GM21381 (cell line): ENCODE measurements at regions not wholly inside any gene's neighbourhood (a gene's known extent, or its start where the extent isn't known, plus 50 kb on each side); places are given as distances from the start of the nearest gene placed in this dataset.

Source experiments
- ATAC-seq: cut with Tn5 transposase; IDR thresholded peaks from one replicate; pipeline ENCODE4 v1.9.1; 2021; ENCODE audit warnings: mild to moderate bottlenecking, moderate library complexity; ENCODE audit not compliant: unreplicated experiment

DNA sequence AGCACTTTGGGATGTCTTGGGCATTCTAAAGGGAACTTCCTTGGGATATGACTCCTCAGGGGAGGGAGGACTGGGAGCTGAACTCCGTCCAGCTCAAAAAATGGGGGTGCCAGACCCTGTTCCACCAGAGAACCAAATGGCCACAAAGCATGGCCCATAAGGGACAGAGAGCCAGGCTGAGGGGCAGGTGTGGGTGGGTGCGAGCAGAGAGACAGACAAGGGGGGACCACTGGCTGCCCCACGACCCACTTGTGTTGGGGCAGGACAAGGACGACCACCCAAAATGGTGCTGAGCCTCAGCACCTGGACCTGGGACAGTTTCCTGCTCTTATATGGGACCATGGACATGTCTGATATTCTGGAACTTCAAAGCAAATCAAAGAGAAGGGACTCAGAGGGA is 148.2 kb upstream of the MLN start:
- ATAC-seq, result no peak

DNA sequence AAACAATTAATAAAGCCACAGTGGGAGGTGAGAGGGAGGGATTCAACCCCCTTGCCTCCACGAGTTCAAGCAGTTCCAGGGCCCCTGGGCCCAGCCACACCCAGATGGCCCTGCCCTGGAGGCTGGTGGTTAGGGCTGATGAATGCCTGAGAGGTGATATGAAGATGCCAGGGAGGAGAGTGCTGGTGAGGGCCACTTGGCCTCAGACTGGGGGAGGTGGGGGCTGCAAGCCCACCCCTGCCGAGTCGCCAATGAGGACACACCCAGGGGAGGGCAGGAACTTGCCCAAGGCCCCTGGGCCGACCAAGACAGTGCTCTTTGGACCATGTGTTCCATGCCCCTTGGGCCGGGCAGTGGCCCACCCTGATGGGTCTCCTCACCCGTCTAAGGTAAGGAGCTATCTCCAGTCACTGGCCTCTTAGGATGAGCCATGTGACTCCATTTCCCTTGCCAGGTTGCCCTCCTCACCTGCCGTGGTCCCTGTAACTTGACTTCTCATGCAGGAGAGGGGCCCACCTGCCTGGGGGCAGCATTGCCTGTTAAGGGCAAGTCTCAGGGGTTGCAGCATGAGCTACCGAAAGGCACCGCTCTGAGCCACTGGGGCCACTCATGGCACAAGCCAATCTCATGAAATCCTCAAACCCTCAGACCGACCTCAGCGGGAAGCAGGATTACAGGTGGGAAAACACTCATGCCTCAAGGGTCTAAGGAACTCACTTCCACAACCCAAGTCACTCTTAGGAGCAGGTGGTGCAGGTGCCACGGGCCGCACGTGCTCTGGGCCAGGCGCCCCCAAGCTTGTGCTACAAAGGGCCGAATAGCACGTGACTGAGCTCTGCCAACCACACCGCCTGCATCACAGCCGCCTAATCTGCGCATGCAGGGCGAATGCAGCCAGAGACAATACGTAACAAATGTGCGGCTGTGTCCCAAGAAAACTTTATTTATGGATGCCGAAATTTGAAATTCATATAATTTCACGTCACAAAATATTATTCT is 147.4 kb upstream of the MLN start:
- no peak for ATAC-seq

DNA sequence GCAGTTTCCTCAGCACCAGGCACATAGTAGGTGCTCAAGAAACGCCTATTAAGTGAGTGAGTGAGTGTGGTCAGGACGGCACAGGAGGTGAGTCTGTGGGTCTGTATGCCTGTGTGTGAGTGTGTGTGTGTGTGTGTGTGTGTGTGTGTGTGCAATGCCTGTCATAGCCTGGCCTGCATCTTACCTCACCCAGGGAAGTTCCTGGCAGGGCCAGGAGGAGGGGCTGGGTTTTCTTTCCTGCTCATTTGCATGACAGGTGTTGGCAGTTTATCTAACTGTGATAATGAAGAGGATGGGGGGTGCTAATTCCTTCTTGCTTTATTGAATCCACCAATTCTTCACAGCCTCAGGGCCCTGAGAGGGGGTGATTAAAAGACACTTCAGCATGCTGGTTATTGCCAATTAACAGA is 146.7 kb upstream of the MLN start:
- ATAC-seq, result no peak

DNA sequence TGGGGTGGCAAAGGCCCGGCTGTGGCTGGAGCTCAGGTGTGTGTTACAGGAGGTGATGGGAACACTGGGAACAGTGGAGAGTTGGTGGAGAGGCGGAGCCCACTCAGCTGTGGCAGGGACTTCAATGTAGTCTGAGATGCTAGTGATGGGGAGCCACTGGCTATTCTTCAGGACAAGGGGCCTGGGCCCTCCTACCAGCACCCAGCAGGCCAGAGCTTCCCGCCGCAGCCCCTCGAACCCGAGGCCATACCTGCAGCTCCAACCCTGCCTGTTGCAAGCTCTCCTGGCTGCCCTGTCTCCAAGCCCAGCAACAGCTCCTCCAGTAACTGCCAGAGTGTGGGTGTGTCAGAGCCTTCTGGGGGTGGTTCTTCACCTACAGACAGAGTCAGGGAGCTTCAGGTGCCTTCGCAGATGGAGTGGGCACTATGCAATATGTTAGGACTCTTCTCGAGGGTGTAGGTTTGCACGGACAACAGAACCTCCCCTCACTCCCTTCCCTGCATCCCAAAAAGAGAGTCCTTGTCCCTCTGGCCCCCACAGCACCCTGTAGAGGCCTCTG is 146.2 kb upstream of the MLN start:
- ATAC-seq, result no peak

DNA sequence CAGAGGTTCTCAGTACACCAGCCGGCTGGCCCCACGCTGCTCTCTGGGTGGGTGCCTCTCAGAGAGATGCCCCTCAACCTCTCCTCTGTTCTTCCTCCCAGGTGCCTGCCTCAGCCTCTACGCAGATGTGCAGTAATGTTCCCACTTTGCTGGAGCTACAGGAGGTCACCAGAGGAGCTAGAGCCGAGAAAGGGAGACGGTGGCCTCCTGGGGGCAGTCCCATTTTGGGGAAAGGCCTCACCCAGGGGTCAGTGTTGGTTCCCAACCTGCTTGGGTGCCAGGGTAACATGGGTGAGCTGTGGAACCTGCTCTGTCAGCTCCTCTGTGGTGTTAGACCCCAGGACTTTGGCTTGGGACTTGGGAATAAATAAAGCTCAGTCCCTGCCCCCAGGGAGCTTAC is 145.3 kb upstream of the MLN start:
- ATAC-seq, result no peak

DNA sequence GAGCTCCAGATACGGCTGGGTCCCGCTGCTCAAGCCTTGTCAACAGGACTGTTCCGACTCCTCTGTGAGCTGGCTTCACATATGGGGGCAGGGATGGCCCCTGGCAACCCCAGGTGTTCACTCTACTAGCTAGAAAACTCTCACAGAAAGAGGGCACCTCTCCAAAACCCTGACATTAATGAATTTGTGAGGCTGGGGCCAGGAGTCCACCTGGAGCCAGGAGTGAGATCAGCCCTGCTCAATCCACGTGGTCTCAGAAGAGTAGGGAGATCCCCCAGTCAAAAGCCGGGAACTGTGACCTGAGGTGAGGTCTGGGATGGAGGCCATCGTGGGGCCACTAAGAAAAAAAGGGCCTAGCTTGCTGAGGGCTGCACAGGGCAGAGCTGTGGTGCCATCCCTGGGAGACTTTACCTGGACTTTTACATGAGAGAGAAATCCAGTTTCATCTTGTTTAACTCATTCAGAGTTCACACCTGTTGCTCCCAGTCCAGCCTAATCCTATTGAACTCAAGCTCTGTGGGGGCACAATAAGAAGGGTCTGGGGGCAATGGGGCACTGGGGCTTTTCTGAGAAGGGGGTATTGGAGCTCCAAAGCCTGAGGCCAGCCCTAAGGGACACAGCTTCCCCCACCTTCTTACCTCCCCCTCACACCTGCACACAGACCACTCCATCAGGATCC is 144.3 kb upstream of the MLN start:
- ATAC-seq, result no peak

DNA sequence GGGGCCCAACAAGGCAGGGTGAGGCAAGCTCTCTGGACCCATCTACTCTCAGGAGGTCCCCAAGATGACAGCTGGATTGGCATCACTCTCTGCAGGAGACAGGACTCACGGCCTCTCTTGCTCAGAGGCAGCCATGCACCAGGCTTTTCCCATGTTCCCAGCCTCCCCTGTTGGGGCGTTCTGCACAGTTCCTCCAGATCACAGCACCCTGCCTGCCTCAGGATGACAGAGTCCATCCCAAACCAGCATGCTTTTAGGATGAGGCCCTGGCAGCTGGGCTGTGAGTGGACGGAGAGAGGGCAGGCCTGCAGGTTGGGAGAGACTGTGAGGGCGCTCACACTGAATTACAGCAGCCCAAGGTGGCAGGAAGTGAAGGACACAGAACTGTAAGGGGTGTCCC is 143.2 kb upstream of the MLN start:
- no peak for ATAC-seq

DNA sequence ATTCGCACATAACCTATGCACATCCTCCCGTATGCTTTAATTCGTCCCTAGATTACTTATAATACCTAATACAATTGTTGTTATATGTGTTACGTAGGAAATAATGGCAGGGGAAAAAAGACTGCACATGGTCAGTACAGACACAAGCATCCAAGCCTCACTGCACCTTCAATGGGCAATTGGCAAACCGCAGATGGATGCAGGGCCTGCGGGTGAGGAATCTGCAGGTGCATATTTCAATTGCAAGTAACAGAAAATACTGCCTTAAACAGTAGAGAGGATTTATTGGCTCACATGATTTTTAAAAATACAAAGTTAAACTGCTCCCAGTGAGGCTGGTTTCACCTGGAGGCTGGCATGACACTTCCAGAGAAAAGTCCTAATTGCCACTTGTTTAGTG is 142.1 kb upstream of the MLN start:
- no peak for ATAC-seq

DNA sequence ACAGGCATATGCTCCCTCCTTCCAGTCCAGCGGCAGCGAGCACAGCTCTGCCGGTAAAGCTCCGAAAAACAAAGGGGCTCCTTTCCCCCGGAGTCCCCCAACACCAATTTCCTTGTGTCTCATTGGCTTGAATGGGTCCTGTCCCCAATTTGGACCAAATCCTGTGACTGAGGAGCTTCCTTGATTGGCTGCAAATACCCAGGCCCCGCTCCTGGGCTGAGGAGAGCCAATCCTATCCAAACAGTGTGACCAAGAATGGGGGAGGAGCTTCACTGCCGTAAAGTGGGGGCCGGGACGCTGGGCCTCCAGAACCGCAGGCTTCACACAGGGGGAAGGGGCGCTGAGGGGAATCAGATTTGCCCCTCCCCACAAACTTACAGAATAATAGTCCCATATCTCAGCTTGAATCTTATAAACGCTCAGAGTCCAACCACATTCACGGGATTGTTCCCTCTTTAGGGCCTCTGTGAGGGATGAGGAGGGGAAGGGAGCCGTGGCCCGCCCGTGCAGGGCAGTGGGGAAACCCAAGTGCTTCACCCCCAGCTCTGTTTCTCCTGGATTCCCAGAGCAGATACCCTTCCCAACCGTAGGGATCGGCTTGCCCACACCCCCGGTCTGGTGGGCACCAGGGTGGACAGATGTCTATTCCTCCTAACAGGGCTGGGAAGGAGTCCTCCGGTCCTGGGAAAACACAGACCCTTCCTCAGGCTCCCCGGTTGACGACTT is 141.0 kb upstream of the MLN start:
- no peak for ATAC-seq

DNA sequence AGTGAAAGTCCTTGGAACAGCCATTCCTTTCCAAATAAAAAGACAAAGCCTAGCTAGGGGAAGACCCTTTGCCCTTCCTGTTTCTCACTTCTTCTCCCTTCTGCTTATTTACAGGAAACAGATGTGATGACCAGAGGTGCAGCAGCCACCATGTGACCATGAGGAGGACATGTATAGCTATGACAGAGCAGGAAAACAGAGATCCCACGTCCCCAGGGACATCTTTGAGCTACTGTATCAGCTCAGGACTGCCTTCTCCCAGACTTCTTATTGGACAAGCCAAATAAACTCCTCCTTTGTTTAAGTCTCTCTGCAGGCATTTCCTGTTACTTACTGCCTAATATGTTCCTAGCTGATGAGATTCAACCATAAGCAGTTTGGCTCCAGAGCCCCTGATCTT is 133.1 kb upstream of the MLN start:
- no peak for ATAC-seq

DNA sequence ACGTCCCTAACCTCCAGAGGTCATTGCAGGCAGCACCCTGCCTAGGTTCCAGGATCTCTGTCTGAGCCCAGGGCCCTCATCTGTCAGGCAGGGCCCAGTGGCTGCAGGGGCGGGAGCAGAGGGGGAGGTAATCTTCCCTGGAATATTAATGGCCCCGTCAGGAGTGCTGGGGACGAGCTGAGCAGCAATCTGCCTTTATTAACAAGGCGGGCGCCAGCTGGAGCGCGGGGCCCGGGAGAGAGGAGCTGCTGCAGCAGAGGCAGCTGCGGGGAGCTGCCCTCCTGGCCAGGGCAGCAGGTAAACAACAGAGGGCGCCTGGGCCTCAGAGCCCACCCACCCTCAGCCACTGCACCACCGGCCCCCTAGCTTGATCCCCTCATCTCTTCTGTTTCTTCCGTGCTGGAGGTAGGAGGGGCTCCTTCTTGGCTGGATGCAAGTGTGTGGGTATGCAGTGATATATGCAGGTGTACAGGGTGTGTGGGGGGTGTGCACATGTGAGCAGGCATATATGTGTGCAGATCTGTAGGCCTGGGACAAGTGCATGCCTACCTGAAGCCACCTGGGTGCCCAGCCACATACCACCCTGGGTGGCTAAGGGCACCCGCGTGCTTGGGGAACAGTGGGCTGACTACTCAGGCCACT is 131.8 kb upstream of the MLN start:
- ATAC-seq, result no peak

DNA sequence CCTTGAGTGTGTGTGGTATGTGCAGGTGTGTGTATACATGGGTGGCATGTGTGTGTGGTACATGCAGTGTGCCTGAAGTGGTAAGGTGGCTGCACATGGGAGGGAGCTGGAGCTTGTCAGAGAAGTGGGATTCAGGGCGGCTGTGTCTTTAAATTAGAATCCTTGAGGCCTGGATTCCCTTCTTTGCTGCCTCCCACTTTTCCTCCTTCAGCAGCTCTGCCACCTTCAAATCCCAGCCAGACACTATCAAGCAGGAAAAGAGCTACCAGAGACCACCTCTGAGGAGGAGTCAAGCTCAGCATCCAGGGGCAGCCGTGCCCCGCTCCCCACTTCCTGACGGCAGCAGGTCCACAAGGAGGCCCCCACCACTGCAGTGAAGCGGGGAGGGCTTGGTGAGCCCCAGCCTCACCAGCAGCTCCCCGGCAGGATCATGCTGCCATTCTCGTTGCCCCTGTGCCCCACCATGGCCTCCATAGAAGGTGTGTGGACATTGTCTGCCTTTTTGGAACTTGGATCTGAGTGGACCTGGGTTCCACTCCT is 131.0 kb upstream of the MLN start:
- no peak for ATAC-seq

DNA sequence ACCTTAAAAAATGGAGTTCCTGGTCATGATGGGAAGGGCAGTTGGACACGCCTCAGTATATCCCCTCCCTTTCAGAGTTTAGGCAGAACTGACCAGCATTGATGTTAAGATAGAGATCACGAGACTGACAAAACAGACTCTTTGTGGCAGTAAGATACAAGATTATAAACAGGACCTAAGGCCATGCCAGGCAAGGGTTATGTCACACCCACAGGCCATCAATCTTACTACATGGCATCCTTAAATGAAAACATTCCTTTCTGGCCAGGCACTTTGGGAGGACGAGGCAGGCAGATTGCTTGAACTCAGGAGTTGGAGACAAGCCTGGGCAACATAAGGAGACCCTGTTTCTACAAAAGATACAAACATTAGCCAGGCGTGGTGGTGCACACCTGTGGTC is 129.3 kb upstream of the MLN start:
- ATAC-seq, result no peak

DNA sequence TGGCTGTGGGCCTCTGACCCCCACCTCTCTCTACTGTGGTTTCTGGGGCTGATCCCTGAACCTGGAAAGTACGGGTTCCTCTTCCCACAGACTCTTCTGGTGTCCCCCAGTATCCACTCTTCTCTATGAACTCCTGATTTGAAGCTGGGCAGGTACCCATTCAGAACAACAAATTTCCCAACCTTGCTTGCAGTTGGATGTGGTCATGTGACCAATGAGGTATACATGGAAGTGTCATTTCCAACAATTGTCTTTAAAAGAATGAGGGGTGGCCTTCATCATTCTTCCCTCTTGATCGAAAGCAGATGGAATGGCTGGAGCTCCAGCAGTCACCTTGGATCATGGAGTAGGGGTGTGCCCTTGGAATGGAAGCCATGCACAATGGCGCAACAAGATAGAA is 128.0 kb upstream of the MLN start:
- no peak for ATAC-seq

DNA sequence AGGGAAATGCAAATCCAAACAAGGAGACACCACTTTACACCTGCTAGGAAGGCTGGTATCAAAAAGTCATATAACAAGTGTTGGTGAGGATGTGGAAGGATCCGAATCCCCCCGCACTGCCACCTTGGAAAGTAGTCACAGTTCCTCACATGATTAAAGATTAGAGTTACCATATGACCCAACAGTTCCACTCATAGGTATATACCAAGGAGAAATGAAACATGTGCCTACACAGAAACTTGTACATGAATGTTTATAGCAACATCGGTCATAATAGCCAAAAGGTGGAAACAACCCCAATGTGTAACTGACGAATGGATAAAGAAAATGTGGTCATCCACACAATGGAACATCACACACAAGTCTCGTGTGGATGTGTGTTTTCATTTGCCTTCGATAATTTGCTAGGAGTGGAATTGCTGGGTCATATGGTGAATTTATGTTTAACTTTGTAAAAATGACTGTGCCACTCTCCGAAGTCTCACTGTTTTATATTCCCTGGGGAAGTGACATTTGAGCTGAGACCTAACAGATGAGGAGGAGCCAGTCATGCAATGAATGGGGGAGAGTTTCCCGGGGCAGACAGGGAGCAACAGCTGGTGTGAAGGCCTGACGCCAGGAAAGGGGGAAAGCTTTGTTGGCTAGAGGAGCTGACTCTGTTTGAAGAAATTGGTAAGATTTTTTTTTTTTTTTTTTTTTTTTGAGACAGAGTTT is 125.9 kb upstream of the MLN start:
- ATAC-seq, result no peak

DNA sequence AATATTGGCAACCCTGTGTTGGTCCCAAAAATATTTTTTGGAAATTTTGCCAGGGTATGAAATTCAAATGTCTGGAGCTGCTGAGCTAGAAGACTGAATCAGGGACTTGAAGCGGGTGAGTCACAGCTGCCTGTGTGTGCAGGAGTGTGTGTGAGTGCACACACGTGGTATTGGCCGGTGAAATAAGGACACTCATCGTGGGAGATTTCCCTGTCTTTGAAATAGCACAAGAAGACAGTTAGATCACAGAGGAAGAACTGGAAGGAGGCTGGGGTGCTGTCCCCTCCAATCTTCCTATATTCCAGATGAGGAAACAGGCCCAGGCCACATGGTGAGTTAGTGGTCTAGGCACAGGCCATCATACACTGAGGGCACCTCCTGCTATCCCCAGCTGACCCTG is 123.8 kb upstream of the MLN start:
- no peak for ATAC-seq

DNA sequence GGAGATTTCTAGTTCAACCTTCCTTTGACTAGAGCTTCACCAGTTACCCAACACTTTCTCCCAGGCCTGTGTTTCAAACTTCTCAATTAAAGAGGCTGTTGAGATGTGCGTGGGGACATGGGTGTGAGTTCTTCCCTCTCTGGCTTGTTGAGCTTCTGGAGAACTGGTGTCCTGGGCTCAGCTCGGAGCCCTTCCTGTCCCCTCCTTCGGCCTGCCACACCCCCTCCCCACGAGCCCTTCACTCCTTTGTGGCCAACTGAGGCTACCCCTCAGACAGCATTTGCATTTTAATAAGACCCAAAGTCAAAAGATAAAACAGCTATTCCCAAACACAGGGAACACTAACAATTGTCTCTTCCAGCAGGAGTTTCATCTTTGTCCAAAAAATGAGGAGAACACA is 123.3 kb upstream of the MLN start:
- ATAC-seq, result no peak

DNA sequence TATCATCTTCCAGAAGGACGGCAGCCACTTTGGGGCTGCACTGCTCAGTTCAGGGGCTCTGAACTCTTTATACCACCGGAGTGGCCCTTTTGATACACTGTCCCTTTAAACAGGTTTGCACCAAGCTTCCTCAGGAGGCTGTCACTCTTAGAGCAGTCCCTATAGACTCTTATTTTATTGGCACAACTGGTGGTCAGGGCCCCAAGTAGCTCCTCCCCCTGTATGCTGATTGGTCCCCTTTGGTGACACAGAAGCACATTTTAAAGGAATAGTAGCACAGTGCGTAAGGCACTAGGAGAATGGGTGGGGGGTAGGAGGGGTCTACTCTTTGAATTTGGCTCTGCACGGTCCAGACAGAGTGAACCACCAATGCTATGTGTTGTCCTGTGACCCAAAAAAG is 122.6 kb upstream of the MLN start:
- ATAC-seq, result no peak

DNA sequence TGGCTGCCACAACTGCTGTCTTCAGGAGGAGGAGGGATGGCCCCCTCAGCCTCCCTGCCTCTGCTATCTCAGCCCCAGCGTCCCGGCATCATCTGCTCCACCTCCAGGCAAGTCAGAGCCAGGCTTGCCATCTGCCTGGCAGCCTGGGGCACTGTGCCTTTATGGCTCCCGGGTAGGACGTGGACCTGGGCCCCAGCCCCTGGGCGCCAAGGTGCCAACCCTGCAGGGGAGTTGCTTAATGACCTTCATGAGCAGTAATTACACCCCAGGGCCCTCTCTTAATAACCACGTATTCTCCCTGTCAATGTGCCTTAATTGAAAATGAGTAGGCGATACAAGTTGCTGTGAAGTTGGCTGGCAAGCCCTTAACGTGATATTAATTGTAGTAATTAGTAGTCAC is 122.1 kb upstream of the MLN start:
- ATAC-seq, result no peak

DNA sequence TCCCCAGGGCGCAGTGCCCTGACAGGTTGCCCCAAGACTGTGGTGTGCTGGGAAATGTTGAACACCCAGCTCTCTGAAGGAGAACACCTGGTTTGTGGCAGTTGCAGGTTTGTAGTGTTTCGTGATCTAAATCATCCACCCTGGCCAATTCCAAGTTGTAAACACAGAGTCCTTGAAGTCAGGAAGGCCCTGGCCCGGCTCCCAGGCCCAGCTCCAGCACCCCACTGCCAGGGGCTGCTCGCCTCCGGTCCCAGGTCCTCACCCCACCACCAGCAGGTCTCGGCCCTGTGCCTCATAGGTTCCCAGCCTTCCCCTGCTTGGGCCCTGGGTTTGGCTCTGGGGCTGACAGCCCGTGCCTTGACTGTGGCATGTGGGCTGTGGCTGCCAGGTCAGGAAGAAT is 121.4 kb upstream of the MLN start:
- ATAC-seq, result no peak
